Type B pancreatic cell (in vitro differentiated cells): ENCODE measurements at regions not wholly inside any gene's neighbourhood (a gene's known extent, or its start where the extent isn't known, plus 50 kb on each side); places are given as distances from the start of the nearest gene placed in this dataset.

Experiments used
- DNase-seq: peaks from one replicate; pipeline ENCODE4 v3.0.0; 2021; ENCODE audit warnings: mixed read lengths; ENCODE audit not compliant: unreplicated experiment; ENCODE audit errors: extremely low spot score
- H3K27ac Mint-ChIP-seq: 2 replicates; pipeline ENCODE4 v1.8.0; 2021; ENCODE audit warnings: mild to moderate bottlenecking, mixed read lengths
- H3K27me3 Mint-ChIP-seq: 2 replicates; pipeline ENCODE4 v1.8.0; 2021; ENCODE audit warnings: mixed read lengths
- H3K36me3 Mint-ChIP-seq: 2 replicates; pipeline ENCODE4 v1.8.0; 2021; ENCODE audit warnings: mixed read lengths
- H3K4me1 Mint-ChIP-seq: one replicate; pipeline ENCODE4 v1.8.0; 2021; ENCODE audit warnings: mixed read lengths; ENCODE audit not compliant: unreplicated experiment
- H3K4me3 Mint-ChIP-seq: 2 replicates; pipeline ENCODE4 v1.8.0; 2021; ENCODE audit warnings: mild to moderate bottlenecking, mixed read lengths
- H3K9me3 Mint-ChIP-seq: 2 replicates; pipeline ENCODE4 v1.8.0; 2021; ENCODE audit warnings: mixed read lengths
- TF ChIP-seq, protein P1 (sequence below): fragments of 200-600 bp; sonication (generic); conservative IDR thresholded peaks from 2 replicates; pipeline ENCODE4 v1.5.0; 2021; ENCODE audit warnings: antibody characterized with exemption, mild to moderate bottlenecking

DNA sequence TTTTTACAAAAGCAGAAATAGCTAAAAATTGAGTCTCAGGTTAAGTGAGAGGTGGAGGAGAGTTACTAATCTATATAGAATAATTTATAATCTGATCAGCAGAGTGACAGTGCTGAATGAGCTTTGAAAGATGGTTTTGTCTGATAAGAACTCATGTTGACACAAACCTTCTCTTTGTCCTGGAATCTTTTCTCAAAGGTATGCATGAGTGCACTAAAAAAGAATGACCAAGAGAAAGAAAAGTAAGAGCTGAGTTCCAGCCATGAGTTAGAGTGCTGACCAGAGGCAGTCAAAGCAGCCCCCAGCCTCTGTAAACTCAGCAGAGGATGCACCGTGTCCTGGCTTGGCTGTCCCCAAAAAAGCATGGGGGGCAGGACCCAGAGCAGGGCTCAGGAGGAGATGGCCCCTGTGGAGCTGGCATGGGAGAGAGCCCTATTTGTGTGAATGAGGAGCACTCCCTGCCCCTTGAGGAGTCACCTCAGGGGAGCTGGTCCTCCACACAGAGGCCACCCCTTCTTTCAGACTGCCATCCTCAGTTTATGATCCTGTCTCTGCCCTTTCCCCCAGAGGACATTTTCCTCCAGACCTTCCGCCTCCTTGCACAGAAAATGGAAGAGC, 129.8 kb downstream of the SEC23A start:
- Mint-ChIP-seq H3K9me3 (peaks cover 2% of the 10 kb centered on the region), H3K4me1 (no peaks in the 10 kb centered on the region), H3K27me3 (no peaks in the 10 kb centered on the region), H3K36me3 (no peaks in the 10 kb centered on the region), H3K27ac (no peak overlapping the region), H3K4me3 (no peak overlapping the region)
- TF ChIP-seq, protein P1, sequence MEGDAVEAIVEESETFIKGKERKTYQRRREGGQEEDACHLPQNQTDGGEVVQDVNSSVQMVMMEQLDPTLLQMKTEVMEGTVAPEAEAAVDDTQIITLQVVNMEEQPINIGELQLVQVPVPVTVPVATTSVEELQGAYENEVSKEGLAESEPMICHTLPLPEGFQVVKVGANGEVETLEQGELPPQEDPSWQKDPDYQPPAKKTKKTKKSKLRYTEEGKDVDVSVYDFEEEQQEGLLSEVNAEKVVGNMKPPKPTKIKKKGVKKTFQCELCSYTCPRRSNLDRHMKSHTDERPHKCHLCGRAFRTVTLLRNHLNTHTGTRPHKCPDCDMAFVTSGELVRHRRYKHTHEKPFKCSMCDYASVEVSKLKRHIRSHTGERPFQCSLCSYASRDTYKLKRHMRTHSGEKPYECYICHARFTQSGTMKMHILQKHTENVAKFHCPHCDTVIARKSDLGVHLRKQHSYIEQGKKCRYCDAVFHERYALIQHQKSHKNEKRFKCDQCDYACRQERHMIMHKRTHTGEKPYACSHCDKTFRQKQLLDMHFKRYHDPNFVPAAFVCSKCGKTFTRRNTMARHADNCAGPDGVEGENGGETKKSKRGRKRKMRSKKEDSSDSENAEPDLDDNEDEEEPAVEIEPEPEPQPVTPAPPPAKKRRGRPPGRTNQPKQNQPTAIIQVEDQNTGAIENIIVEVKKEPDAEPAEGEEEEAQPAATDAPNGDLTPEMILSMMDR: no peak
- no peak for DNase-seq

DNA sequence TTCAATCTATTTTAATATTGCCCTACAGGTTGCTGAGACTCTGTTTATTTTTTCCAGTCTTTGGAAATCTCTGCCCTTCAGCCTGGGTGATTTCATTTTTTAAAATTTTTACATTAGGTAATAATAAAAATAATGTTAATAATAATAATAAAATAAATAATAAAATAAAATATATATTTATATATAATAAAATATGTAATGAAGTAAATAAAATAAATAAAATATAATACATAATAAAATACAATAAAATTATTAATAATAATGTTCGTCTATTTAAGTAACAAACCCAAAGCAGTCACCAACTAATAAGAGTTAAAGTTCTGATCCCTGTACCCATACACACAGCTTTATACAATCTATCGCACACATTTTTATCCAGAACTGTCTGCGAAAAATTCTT, 130.5 kb downstream of the SEC23A start:
- Mint-ChIP-seq H3K4me1 (no peaks in the 10 kb centered on the region), H3K4me3 (no peak overlapping the region), H3K27me3 (no peaks in the 10 kb centered on the region), H3K9me3 (no peaks in the 10 kb centered on the region), H3K27ac (no peak overlapping the region), H3K36me3 (no peaks in the 10 kb centered on the region)
- TF ChIP-seq, protein P1: no peak
- DNase-seq: no peak

DNA sequence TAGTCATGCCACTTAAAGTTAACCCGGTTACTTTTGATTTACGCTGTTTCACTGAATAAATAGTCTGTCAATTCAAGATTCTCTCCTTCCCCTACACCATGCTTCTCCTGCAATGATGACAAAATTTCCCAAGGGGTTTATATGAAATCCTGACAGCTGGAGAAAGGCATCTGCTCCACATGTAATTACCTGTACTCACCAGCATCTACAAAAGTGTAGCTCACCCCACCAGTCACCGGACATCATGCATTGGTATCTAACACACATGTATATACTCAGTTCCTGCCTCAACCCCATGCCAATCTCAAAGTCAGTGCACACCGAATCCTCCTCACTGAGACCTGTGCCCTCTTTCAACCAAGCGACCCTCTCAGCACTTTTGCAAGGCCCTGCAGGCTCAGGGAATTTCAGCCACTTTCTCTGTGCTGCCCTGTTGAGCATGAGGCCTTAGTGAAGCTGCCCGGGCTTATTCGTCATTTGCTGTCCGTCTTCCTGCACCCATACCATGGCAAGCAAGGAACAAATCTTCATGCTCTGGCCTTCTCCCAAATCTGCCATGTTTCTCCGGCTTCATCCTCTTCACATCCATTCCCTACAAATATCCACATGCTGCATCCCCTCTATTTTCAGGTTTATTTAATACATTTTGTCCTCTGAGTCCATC, 131.6 kb downstream of the SEC23A start:
- no peaks in the 10 kb centered on the region for H3K27me3 Mint-ChIP-seq
- TF ChIP-seq, protein P1: no peak
- no peak overlapping the region for H3K27ac Mint-ChIP-seq
- H3K4me3 Mint-ChIP-seq: no peak overlapping the region
- no peak for DNase-seq
- H3K36me3 Mint-ChIP-seq: no peaks in the 10 kb centered on the region
- no peaks in the 10 kb centered on the region for H3K4me1 Mint-ChIP-seq
- H3K9me3 Mint-ChIP-seq: no peaks in the 10 kb centered on the region

DNA sequence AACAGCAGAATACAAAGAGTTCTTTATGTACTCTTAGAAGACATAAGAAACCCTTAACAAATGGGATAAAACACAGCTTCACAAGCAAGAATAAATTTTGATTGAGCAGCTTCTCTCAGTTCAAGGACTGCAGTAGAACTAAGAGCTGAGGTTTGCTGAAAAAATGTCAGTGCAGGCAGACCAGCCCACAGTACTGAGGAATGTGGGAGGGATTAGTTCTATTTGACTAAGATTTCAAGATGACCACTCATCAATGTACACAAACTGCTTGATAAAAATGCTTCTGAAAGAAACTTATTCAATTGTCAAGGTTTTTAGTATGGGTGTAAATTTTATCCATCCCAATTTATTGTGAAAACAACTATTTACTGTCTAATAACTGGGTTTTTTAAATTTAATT, 138.4 kb downstream of the SEC23A start:
- H3K36me3 Mint-ChIP-seq: no peaks in the 10 kb centered on the region
- H3K27me3 Mint-ChIP-seq: no peaks in the 10 kb centered on the region
- no peak overlapping the region for H3K4me3 Mint-ChIP-seq
- no peaks in the 10 kb centered on the region for H3K4me1 Mint-ChIP-seq
- H3K9me3 Mint-ChIP-seq: peaks cover 3% of the 10 kb centered on the region
- no peak overlapping the region for H3K27ac Mint-ChIP-seq
- TF ChIP-seq, protein P1: no peak
- no peak for DNase-seq

DNA sequence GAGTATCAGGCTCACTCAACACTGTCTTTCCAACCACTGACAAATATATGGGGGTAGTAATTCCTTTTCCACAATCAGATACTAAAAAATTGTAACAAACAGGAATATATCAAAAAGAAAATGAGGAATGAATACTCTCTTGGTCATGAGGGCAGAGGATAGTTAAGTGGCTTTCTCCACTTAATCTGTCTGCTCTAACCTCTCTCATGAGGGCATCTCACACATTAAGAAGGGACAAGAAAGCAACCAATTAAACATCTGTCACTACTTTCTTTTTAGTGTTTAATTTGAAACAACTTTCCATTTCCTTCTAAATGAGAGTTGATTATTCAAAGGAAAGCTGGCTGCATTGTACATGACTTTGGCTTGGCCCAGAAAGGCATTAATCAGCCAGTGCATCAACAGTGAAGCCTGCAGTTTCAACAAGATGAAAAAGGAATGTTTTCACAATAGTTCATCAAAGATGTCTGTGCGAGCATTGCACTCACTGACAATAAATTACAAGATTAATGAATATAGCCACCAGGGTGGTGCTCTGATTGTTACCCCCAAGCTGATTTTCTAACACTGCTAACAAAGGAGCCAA, 142.0 kb downstream of the SEC23A start:
- TF ChIP-seq, protein P1: no peak
- Mint-ChIP-seq H3K4me1 (no peaks in the 10 kb centered on the region), H3K27ac (no peak overlapping the region), H3K4me3 (no peak overlapping the region), H3K9me3 (peaks cover 3% of the 10 kb centered on the region), H3K27me3 (no peaks in the 10 kb centered on the region), H3K36me3 (no peaks in the 10 kb centered on the region)
- no peak for DNase-seq
